ENCODE measurements at regions not wholly inside any gene's neighbourhood (a gene's known extent, or its start where the extent isn't known, plus 50 kb on each side); places are given as distances from the start of the nearest gene placed in this dataset.

- no peaks in the 10 kb centered on the region for H3K36me3 ChIP-seq (ENCODE audit: low read length)
- no peak for TF ChIP-seq CTCF (IDR thresholded peaks at IDR 0.05; ENCODE audit: insufficient read depth, low read length, poor library complexity, severe bottlenecking)
- H3F3A ChIP-seq (ENCODE audit: insufficient read depth): no peaks in the 10 kb centered on the region
- H2AFZ ChIP-seq (ENCODE audit: low read depth, low read length, severe bottlenecking): no peak overlapping the region
- H4K20me1 ChIP-seq (ENCODE audit: low read depth, low read length): no peaks in the 10 kb centered on the region
- no peaks in the 10 kb centered on the region for H3K79me2 ChIP-seq (ENCODE audit: insufficient read depth, low read length)
- H3K9me3 ChIP-seq (ENCODE audit: insufficient read depth, low read length): no peaks in the 10 kb centered on the region
- no peaks in the 10 kb centered on the region for H3K9me2 ChIP-seq (replicated peaks; ENCODE audit: insufficient read depth, low read length)
- no peak overlapping the region for H3K27ac ChIP-seq (ENCODE audit: low read depth, low read length)
- no peak overlapping the region for H3K9ac ChIP-seq (ENCODE audit: low read length)
- H3K4me2 ChIP-seq (ENCODE audit: low read depth, low read length, poor library complexity, severe bottlenecking): no peak overlapping the region
- H3K4me3 ChIP-seq (ENCODE audit: insufficient read depth, low read length, poor library complexity, severe bottlenecking): no peak overlapping the region
- no peaks in the 10 kb centered on the region for H3K27me3 ChIP-seq (ENCODE audit: low read length)
These were observed 217.9 kb upstream of the ZNF217 start for GRCh38 chr20:53811577-53811976.

- Histone ChIP-seq H3K4me2 (ENCODE audit: low read depth, low read length, poor library complexity, severe bottlenecking) (no peak overlapping the region), H2AFZ (ENCODE audit: low read depth, low read length, severe bottlenecking) (no peak overlapping the region), H4K20me1 (ENCODE audit: low read depth, low read length) (no peaks in the 10 kb centered on the region), H3K9me2 (replicated peaks; ENCODE audit: insufficient read depth, low read length) (no peaks in the 10 kb centered on the region), H3K79me2 (ENCODE audit: insufficient read depth, low read length) (no peaks in the 10 kb centered on the region), H3K4me3 (ENCODE audit: insufficient read depth, low read length, poor library complexity, severe bottlenecking) (no peak overlapping the region), H3K27ac (ENCODE audit: low read depth, low read length) (no peak overlapping the region), H3F3A (ENCODE audit: insufficient read depth) (no peaks in the 10 kb centered on the region), H3K9me3 (ENCODE audit: insufficient read depth, low read length) (no peaks in the 10 kb centered on the region), H3K27me3 (ENCODE audit: low read length) (no peaks in the 10 kb centered on the region), H3K36me3 (ENCODE audit: low read length) (no peaks in the 10 kb centered on the region), H3K9ac (ENCODE audit: low read length) (no peak overlapping the region)
- no peak for TF ChIP-seq CTCF (IDR thresholded peaks at IDR 0.05; ENCODE audit: insufficient read depth, low read length, poor library complexity, severe bottlenecking)
- TF ChIP-seq EZH2phosphoT487 (conservative IDR thresholded peaks at IDR 0.05; ENCODE audit: low read length): no peak
These were observed 217.2 kb upstream of the ZNF217 start for GRCh38 chr20:53810661-53811355.

- H3K27me3 ChIP-seq (ENCODE audit: low read length): no peaks in the 10 kb centered on the region
- TF ChIP-seq CTCF (IDR thresholded peaks at IDR 0.05; ENCODE audit: insufficient read depth, low read length, poor library complexity, severe bottlenecking) (no peak), EZH2phosphoT487 (conservative IDR thresholded peaks at IDR 0.05; ENCODE audit: low read length) (no peak)
- no peak overlapping the region for H3K27ac ChIP-seq (ENCODE audit: low read depth, low read length)
- no peak overlapping the region for H2AFZ ChIP-seq (ENCODE audit: low read depth, low read length, severe bottlenecking)
- H3K79me2 ChIP-seq (ENCODE audit: insufficient read depth, low read length): no peaks in the 10 kb centered on the region
- no peak overlapping the region for H3K9ac ChIP-seq (ENCODE audit: low read length)
- no peaks in the 10 kb centered on the region for H4K20me1 ChIP-seq (ENCODE audit: low read depth, low read length)
- no peak overlapping the region for H3K4me3 ChIP-seq (ENCODE audit: insufficient read depth, low read length, poor library complexity, severe bottlenecking)
- no peaks in the 10 kb centered on the region for H3K9me2 ChIP-seq (replicated peaks; ENCODE audit: insufficient read depth, low read length)
- H3K36me3 ChIP-seq (ENCODE audit: low read length): no peaks in the 10 kb centered on the region
- no peaks in the 10 kb centered on the region for H3F3A ChIP-seq (ENCODE audit: insufficient read depth)
- H3K4me2 ChIP-seq (ENCODE audit: low read depth, low read length, poor library complexity, severe bottlenecking): no peak overlapping the region
- no peaks in the 10 kb centered on the region for H3K9me3 ChIP-seq (ENCODE audit: insufficient read depth, low read length)
These were observed 216.2 kb upstream of the ZNF217 start for GRCh38 chr20:53809728-53810365.

Data from SU-DHL-6 (cell line).